CD4-positive, CD25-positive, alpha-beta regulatory T cell (primary cell): ENCODE measurements at regions not wholly inside any gene's neighbourhood (a gene's known extent, or its start where the extent isn't known, plus 50 kb on each side); places are given as distances from the start of the nearest gene placed in this dataset.

Source experiments
- ATAC-seq, 2 donors: fragments of 150-1000 bp; cut with Tn5 transposase; one replicate each; pipeline ENCODE4 v1.10.0; 2021; ENCODE audit warnings: low read depth in 2 of 2, moderate number of reproducible peaks in 2 of 2, moderate library complexity in 1 of 2
- DNase-seq, 3 donors: peaks; one replicate each; pipeline versions ENCODE4 v3.0.0 to v3.0.0-alpha.2; 2012 to 2022; ENCODE audit warnings: mixed read lengths in 1 of 3
- H3K27ac ChIP-seq: one replicate; pipeline ENCODE4 v1.7.0; 2013; ENCODE audit warnings: mild to moderate bottlenecking, low read length; ENCODE audit not compliant: insufficient read depth, poor library complexity, severe bottlenecking
- H3K27me3 ChIP-seq: one replicate; pipeline ENCODE4 v1.7.0; 2013; ENCODE audit warnings: low read length; ENCODE audit not compliant: control insufficient read depth, insufficient read depth
- H3K36me3 ChIP-seq: one replicate; pipeline ENCODE4 v1.7.0; 2013; ENCODE audit warnings: mild to moderate bottlenecking, low read length, moderate library complexity; ENCODE audit not compliant: control insufficient read depth, insufficient read depth
- H3K4me1 ChIP-seq: 2 replicates; pipeline ENCODE4 v1.7.0; 2013; ENCODE audit warnings: mild to moderate bottlenecking, low read length; ENCODE audit not compliant: insufficient read depth, control insufficient read depth, poor library complexity, severe bottlenecking
- H3K4me3 ChIP-seq: one replicate; pipeline ENCODE4 v1.7.0; 2013; ENCODE audit warnings: low read depth, mild to moderate bottlenecking, low read length, moderate library complexity
- H3K9me3 ChIP-seq, 2 experiments: 1 replicate in 1 of 2; 2 replicates in 1 of 2; pipeline ENCODE4 v1.7.0; 2013; ENCODE audit warnings: low read length in 2 of 2, mild to moderate bottlenecking in 1 of 2, moderate library complexity in 1 of 2; ENCODE audit not compliant: control insufficient read depth in 2 of 2
- H3K27ac Mint-ChIP-seq, 3 donors: one replicate each; pipeline ENCODE4 v1.8.0; 2020 to 2022; ENCODE audit warnings: mild to moderate bottlenecking in 3 of 3, mixed read lengths in 3 of 3, moderate library complexity in 2 of 3
- H3K27me3 Mint-ChIP-seq: one replicate; pipeline ENCODE4 v1.8.0; 2022; ENCODE audit warnings: mild to moderate bottlenecking, mixed read lengths
- H3K36me3 Mint-ChIP-seq: one replicate; pipeline ENCODE4 v1.8.0; 2020; ENCODE audit warnings: mixed read lengths
- H3K4me1 Mint-ChIP-seq, 4 donors: one replicate each; pipeline ENCODE4 v1.8.0; 2020 to 2022; ENCODE audit warnings: mixed read lengths in 4 of 4, mild to moderate bottlenecking in 1 of 4
- H3K4me3 Mint-ChIP-seq, 4 donors: one replicate each; pipeline ENCODE4 v1.8.0; 2020 to 2022; ENCODE audit warnings: mild to moderate bottlenecking in 4 of 4, mixed read lengths in 4 of 4, moderate library complexity in 3 of 4
- H3K9me3 Mint-ChIP-seq, 7 donors: one replicate each; pipeline ENCODE4 v1.8.0; 2020 to 2022; ENCODE audit warnings: mixed read lengths in 7 of 7, mild to moderate bottlenecking in 3 of 7, moderate library complexity in 2 of 7

DNA sequence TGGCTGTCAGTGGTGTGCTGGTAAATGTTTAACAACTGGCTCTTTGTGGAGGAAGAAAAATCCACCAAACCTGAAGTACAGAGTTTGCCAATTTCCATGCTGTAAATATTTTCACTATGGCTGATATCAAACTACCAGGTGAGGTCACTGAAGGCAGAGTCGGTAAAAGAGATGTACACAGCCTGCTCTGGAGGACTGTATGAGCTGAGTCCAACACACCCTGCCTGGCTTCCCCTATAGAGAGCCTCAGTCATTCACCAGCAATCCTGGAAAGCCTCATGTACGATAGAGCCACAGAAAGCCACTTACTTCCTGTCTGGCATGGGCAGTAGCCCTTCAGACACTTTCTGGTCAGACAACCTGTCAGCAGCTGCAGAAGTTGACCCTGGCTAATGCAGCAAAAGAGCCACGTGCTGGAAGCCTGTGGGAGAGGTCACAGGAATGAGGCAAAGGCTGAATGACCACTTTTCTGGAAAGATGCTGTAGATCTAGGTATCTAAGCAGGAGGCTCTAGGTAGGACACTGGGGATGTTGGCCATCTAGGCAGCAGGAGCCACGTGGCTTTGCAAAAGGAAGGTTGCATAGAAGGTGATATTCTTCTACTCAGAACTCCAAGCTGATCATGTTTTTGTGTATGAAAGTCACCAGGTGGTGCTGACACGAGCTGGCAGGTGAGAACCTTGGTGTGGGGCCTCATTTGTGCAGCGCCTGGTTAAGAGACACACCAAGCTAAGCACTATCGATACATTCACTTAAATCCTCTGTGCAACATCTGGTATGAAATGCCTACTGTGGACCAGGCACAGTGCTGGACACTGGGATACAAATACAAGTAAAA lies 553.9 kb downstream of the VRK1 start:
- Histone ChIP-seq H3K9me3 (no peaks in the 10 kb centered on the region), H3K36me3 (no peaks in the 10 kb centered on the region), H3K4me1 (no peaks in the 10 kb centered on the region), H3K4me3 (no peak overlapping the region), H3K27ac (no peak overlapping the region), H3K27me3 (no peaks in the 10 kb centered on the region)
- H3K27ac Mint-ChIP-seq, result peak overlapping the region in 1 of 3 donors; percentile 12
- H3K4me3 Mint-ChIP-seq, result no peak overlapping the region
- H3K4me1 Mint-ChIP-seq, result peaks cover 0 to 10% (median 2%) of the 10 kb centered on the region in 4 donors
- peaks cover 13% of the 10 kb centered on the region for H3K27me3 Mint-ChIP-seq
- ATAC-seq, result no peak
- no peaks in the 10 kb centered on the region for H3K36me3 Mint-ChIP-seq
- H3K9me3 Mint-ChIP-seq, result peaks cover 0 to 4% (median 0%) of the 10 kb centered on the region in 7 donors
- DNase-seq, result no peak

DNA sequence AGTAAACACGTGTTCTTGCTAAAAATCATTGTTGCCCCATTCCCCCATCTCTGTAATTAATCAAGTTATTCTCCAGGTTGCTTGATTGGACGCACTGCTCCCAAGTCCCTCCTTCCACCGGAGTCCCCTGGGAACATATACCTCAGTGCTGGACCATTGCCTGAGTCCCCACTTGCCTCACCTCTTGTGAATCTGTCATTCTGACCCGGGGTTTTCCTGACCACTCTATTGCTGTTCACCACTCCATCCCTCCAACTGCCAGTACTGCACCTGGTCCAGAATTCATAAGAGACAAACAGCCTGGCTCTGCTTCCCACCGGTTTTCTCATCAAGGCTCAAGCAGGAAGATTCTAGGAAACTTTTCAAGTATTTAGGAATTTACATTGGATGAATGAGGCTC lies 555.9 kb downstream of the VRK1 start:
- Mint-ChIP-seq H3K4me1 (peaks cover 0 to 10% (median 3%) of the 10 kb centered on the region in 4 donors), H3K27ac (no peak overlapping the region), H3K36me3 (no peaks in the 10 kb centered on the region), H3K9me3 (peaks cover 0 to 4% (median 0%) of the 10 kb centered on the region in 7 donors), H3K4me3 (no peak overlapping the region), H3K27me3 (peaks cover 11% of the 10 kb centered on the region)
- Histone ChIP-seq H3K9me3 (no peaks in the 10 kb centered on the region), H3K4me1 (no peaks in the 10 kb centered on the region), H3K27ac (no peak overlapping the region), H3K4me3 (no peak overlapping the region), H3K27me3 (no peaks in the 10 kb centered on the region), H3K36me3 (no peaks in the 10 kb centered on the region)
- ATAC-seq, result no peak
- DNase-seq, result no peak

DNA sequence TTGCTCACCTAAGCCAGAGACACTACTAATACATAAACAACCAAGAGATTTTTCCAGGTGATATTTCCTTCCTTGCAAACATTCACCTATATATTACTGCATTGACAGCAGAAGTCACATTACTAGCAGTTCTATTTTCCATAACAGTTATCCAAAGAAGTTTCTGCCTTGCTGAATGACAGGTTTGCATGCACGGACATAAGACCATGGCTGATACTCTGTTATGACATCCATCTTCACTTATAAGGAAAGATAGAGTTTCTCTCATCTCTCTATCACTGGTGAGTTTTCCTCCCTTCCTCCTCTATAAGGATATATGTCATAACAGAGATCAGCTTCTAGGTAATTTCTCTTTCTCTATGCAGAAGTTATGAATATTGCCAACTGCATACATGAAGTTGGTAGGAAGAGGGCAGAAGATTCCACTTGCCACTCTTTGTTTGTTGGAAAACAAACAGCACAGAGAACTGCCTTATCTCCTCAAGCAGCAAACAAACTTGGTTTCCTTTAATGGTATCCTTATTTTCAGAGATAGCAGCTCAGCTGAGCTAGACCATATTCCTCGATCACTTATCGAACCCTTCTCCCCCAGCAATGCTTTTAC lies 557.0 kb downstream of the VRK1 start:
- Histone ChIP-seq H3K27me3 (no peaks in the 10 kb centered on the region), H3K4me1 (no peaks in the 10 kb centered on the region), H3K9me3 (no peaks in the 10 kb centered on the region), H3K4me3 (no peak overlapping the region), H3K27ac (no peak overlapping the region), H3K36me3 (no peaks in the 10 kb centered on the region)
- H3K27ac Mint-ChIP-seq, result no peak overlapping the region
- H3K4me3 Mint-ChIP-seq, result no peak overlapping the region
- no peak for DNase-seq
- no peak for ATAC-seq
- peaks cover 0 to 10% (median 3%) of the 10 kb centered on the region in 4 donors for H3K4me1 Mint-ChIP-seq
- peaks cover 13% of the 10 kb centered on the region for H3K27me3 Mint-ChIP-seq
- H3K36me3 Mint-ChIP-seq, result no peaks in the 10 kb centered on the region
- peaks cover 0 to 4% (median 0%) of the 10 kb centered on the region in 7 donors for H3K9me3 Mint-ChIP-seq

DNA sequence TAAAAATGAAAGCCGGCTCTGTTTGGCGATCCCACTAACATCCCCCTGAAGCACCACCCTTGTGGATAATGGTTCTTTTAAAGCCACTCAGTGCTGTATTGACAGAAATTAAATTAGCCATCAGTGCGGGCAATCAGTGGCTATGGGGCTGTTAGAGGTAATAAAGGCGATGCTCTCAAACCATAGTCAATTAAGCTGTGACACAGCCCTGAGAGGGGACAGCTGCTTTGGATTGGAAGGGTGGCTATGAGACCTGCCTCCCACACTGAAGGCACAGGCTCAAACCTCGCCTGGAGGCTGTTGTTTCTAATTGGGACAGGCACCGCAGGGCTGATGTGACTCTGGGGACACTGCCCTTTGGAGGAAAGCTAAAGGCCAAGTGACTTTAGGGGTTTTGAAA lies 562.2 kb downstream of the VRK1 start:
- H3K9me3 ChIP-seq, result no peaks in the 10 kb centered on the region
- H3K4me1 ChIP-seq, result no peaks in the 10 kb centered on the region
- H3K27me3 ChIP-seq, result no peaks in the 10 kb centered on the region
- H3K36me3 ChIP-seq, result no peaks in the 10 kb centered on the region
- no peak overlapping the region for H3K27ac ChIP-seq
- H3K4me1 Mint-ChIP-seq, result peaks cover 0 to 5% (median 2%) of the 10 kb centered on the region in 4 donors
- no peak overlapping the region for H3K4me3 ChIP-seq
- peaks cover 13% of the 10 kb centered on the region for H3K27me3 Mint-ChIP-seq
- no peak overlapping the region for H3K4me3 Mint-ChIP-seq
- ATAC-seq (no peak), DNase-seq (no peak)
- H3K9me3 Mint-ChIP-seq, result peaks cover 0 to 4% (median 0%) of the 10 kb centered on the region in 7 donors
- H3K36me3 Mint-ChIP-seq, result no peaks in the 10 kb centered on the region
- no peak overlapping the region for H3K27ac Mint-ChIP-seq

DNA sequence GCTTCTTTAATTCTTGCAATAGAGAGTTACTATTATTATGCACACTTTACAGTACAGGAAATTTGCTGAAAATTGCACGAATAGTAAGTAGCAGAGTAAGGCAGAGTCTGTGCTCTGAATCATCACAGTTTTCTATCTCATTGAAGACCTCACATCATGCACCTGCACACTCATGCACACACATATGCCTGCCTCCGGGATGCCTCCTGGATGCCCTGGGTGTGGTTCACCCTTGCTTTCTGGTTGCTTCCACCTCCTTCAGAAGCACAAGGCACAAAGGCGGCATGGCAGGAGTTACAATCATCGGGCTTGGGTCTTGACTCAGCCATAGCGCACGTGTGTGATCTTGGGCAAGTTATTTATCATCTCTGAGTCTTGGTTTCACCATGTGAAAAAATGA lies 564.0 kb downstream of the VRK1 start:
- H3K4me1 Mint-ChIP-seq, result peaks cover 0 to 5% (median 2%) of the 10 kb centered on the region in 4 donors
- H3K36me3 Mint-ChIP-seq, result no peaks in the 10 kb centered on the region
- Histone ChIP-seq H3K4me1 (no peaks in the 10 kb centered on the region), H3K27ac (no peak overlapping the region), H3K9me3 (no peaks in the 10 kb centered on the region), H3K36me3 (no peaks in the 10 kb centered on the region), H3K27me3 (no peaks in the 10 kb centered on the region), H3K4me3 (no peak overlapping the region)
- ATAC-seq, result no peak
- DNase-seq, result no peak
- H3K27me3 Mint-ChIP-seq, result peaks cover 13% of the 10 kb centered on the region
- peaks cover 0 to 3% (median 0%) of the 10 kb centered on the region in 7 donors for H3K9me3 Mint-ChIP-seq
- H3K4me3 Mint-ChIP-seq, result no peak overlapping the region
- H3K27ac Mint-ChIP-seq, result no peak overlapping the region

DNA sequence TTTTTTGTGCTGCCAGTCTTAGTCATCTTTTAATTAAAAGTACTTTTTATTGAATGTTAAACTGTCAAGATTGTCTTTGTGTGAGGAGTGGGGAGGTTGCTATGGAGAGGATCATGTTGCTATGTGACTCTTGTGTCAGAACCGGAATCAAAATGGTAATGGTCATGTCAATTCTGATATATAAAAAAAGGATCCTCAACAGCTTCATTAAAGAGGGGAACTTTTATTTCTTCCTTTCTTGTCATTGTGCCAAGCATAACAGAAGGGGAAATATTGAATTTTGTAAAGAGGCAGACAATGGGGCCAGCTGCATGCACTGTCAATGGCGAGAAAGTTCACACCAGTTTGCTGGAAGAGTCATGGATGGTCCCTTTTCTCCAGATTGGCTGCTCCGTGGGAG lies 564.8 kb downstream of the VRK1 start:
- H3K27me3 ChIP-seq, result no peaks in the 10 kb centered on the region
- DNase-seq, result no peak
- H3K4me1 ChIP-seq, result no peaks in the 10 kb centered on the region
- no peak for ATAC-seq
- Mint-ChIP-seq H3K9me3 (peaks cover 0 to 3% (median 0%) of the 10 kb centered on the region in 7 donors), H3K4me3 (no peak overlapping the region), H3K4me1 (peaks cover 0 to 5% (median 2%) of the 10 kb centered on the region in 4 donors), H3K36me3 (no peaks in the 10 kb centered on the region), H3K27me3 (peaks cover 13% of the 10 kb centered on the region), H3K27ac (no peak overlapping the region)
- no peaks in the 10 kb centered on the region for H3K9me3 ChIP-seq
- H3K27ac ChIP-seq, result no peak overlapping the region
- H3K36me3 ChIP-seq, result no peaks in the 10 kb centered on the region
- H3K4me3 ChIP-seq, result no peak overlapping the region

DNA sequence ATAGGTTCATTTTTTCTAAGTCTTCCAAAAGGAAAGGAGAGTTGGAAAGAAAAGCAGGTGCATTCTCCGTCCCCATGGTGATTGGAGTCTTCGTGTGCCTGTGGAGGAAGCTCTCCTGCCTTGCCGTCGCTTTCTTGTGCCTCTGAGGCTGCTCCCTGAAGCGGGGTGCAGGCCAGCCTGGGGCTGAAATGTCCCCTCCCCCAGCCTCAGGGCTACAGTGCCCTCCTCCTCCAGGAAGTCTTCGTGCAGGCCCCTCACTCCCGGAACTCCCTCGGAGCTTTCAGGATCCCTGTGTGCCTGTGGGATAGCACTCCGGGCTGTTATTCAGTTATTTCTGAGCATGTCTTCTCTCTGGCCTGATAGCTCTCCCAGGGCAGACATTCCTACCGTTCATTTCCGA lies 569.2 kb downstream of the VRK1 start:
- H3K27ac ChIP-seq, result no peak overlapping the region
- ATAC-seq, result no peak
- no peak for DNase-seq
- H3K27me3 Mint-ChIP-seq, result peaks cover 13% of the 10 kb centered on the region
- no peaks in the 10 kb centered on the region for H3K27me3 ChIP-seq
- H3K27ac Mint-ChIP-seq, result peak overlapping the region in 1 of 3 donors; percentile 20
- H3K36me3 ChIP-seq, result no peaks in the 10 kb centered on the region
- H3K9me3 Mint-ChIP-seq, result peaks cover 0 to 2% (median 0%) of the 10 kb centered on the region in 7 donors
- H3K4me1 ChIP-seq, result no peaks in the 10 kb centered on the region
- H3K36me3 Mint-ChIP-seq, result no peaks in the 10 kb centered on the region
- peaks cover 0 to 5% (median under 1%) of the 10 kb centered on the region in 4 donors for H3K4me1 Mint-ChIP-seq
- no peak overlapping the region for H3K4me3 ChIP-seq
- peak overlapping the region in 1 of 4 donors; percentile 48 for H3K4me3 Mint-ChIP-seq
- H3K9me3 ChIP-seq, result peaks cover 0 to 2% of the 10 kb centered on the region in 2 experiments
